Activated CD8-positive, alpha-beta memory T cell treated with anti-CD3 and anti-CD28 coated beads, Interleukin-2, amount 50 U/mL, for 48 hours (primary cell): ENCODE measurements at regions not wholly inside any gene's neighbourhood (a gene's known extent, or its start where the extent isn't known, plus 50 kb on each side); places are given as distances from the start of the nearest gene placed in this dataset.
"Not testable (repeated sequence)": the region's sequence is repeated elsewhere in the genome, so short reads cannot be mapped to it uniquely, and the experiment has no call there.

Experiments
- DNase-seq: peaks from one replicate; pipeline ENCODE4 v3.0.0-alpha.2; 2020

DNA sequence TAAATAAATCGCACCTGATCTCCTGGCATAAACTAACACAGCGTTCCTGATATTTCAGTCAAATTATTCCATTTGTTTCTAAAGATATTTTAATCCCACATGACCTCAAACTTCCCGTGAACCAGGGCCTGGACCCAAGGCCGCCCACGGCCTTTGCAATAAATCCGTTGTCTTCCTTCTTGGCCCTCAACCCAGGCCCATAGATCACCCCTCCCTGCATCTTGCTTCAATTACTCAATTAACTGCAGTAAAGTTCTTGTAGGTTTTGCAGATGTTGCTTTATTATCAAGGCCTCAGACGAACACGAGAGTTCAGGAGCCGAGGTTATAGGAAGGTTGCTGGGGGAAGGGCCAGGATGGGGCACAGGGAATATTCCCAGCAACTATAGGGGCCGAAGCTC is 249.4 kb downstream of the RAB11FIP2 start:
- no peak for DNase-seq

- no peak for DNase-seq
These were observed 245.1 kb downstream of the RAB11FIP2 start for GRCh38 chr10:117801691-117802090.

- no peak for DNase-seq
These were observed 242.2 kb downstream of the RAB11FIP2 start for GRCh38 chr10:117804470-117805011.

GRCh38 chr10:117805139-117805538 is 241.6 kb downstream of the RAB11FIP2 start:
- no peak for DNase-seq

GRCh38 chr10:117807441-117807840 is 239.3 kb downstream of the RAB11FIP2 start:
- DNase-seq, result no peak

- not testable (repeated sequence) for DNase-seq
These were observed 230.9 kb downstream of the RAB11FIP2 start for GRCh38 chr10:117815816-117816215.

DNA sequence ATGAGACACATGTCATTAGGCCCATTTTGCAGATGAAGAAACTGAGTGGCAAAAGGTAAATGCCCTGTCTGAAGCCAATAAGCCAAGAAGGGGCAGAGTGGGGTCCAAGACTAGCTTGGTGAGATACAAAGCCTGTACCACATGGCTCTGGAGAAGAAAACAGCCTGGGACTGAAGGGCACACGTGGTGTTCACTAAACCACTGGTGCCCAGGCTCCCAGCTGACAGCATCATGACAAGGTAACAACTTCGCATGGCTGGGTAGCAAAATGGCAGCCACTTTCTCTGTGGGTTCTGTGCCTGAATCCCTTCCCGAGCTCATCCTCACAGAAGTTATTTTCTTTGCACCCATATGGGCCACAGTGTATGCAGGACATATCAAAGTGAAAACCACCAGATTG is 229.6 kb downstream of the RAB11FIP2 start:
- DNase-seq, result no peak

DNA sequence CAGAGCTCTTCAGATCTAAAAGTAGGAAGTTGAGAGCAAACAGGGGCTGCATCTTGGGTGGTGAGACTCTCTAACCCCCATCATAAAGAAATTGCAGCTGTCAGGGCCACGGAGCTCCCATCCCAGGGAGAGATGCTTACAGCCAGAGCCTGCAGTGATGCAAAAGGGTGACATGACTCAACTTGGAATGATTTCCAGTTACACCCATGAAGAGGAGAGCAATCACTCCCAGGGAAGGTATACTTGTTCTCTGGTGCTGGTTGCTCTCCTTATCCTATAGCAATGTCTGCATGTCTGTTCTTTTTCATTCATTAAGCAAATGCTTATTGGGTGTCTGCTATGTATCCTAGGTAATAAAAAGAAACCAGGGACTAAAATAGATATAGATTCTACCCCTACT is 228.0 kb downstream of the RAB11FIP2 start:
- DNase-seq, result no peak

DNA sequence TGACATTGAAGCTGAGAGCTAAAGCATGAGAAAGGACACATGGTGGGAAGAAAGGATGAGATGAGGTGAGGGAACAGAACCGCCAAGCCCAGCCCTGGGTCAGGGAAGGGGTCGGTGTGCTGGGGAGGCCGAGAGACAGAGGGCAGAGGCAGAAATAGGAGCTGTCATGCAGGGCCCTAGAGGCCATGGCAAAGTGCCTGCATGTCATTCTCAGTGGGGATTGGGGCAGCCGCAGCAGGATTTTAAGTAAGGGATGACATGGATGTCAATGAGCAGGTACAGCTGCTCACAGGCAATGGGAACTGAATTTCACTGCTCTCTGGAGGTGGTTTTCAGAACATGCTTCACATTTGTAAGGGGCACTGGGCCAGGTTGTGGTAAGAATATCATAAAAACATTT is 227.4 kb downstream of the RAB11FIP2 start:
- no peak for DNase-seq

DNA sequence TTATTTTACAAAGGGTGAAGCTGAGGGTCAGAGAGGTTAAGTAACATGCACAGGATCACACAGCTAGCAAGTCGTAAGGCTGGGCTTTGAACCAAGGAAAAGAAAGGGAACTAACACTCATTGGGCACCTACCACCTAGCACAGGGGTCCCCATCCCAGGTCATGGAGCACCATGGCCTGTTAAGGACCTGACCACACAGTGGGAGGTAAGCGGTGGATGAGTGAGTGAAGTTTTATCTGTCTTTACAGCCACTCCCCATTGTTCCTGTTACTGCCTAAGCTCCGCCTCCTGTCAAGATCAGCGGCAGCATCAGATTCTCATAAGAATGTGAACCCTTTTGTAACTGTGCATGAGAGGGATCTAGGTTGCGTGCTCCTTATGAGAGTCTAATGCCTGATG is 222.8 kb downstream of the RAB11FIP2 start:
- no peak for DNase-seq

- DNase-seq, result no peak
These were observed 216.5 kb downstream of the RAB11FIP2 start for GRCh38 chr10:117830205-117830604.

DNA sequence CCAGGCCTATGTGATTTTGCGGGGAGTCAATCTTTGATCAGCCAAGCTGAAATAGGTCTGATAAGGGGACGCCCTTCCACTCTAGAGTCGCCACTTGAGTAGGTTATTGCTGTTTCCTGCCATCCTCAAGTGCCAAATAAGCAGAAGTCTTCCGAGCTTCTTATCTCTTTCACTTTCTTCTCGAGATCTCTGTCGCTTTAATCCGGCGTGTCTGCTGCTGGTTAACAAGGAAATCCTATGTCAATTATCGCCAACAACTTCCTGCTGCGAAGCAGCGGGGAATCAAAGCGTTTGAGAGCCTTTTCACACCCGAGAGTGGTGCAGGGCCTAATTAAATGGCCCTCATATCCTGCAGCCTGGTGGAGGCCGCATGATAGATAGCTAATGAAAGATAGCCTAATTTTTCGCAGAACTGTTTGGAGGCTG is 215.9 kb downstream of the RAB11FIP2 start:
- no peak for DNase-seq

DNA sequence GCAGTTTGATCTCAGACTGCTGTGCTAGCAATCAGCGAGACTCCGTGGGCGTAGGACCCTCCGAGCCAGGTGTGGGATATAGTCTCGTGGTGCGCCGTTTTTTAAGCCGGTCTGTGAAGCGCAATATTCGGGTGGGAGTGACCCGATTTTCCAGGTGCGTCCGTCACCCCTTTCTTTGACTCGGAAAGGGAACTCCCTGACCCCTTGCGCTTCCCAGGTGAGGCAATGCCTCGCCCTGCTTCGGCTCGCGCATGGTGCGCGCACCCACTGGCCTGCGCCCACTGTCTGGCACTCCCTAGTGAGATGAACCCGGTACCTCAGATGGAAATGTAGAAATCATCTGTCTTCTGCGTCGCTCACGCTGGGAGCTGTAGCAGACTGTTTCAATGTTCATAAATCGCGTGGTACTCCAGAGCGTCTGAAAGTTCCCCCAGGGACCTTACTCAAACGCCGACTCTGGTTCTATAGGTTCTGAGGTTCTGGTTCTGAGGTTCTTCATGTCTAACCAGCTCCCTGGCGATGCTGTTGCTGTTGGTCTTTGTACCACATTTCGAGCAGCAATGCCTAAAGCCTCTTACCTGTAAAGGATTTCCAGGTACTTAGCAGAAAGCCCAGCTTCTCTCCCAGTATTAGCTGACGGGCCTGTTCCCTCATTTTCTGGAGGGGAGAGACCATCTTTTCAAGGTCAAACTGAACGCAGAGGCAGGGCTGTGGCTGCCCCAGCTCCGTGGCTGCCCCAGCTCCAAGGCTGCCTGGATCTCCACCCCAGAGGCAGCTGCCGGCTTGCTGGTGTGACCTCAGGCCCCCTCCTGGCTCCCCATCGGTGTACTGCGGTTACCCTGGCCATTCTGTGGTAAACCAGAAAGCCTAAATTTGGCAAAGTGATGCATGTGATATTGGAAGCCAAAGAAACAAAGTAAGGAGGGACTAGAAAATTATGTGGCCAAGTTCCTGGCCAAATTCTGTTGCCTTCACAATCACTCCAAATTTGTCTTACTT is 207.9 kb downstream of the RAB11FIP2 start:
- DNase-seq, result not testable (repeated sequence)

DNA sequence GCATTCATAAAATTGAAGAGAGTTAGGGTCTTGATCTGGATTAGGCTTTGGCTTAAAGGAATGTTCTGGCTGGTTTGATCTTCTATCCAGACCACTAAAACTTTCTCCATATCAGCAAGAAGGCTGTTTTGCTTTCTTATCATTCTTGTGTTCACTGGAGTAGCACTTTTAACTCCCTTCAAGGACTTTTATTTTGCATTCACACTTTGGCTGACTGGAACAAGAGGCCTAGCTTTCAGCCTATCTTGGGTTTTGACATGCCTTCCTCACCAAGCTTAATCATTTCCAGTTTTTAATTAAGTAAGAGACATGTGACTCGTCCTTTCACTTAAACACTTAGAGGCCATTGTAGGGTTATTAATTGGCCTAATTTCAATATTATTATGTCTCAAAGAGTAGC is 190.3 kb downstream of the RAB11FIP2 start:
- DNase-seq, result not testable (repeated sequence)

DNA sequence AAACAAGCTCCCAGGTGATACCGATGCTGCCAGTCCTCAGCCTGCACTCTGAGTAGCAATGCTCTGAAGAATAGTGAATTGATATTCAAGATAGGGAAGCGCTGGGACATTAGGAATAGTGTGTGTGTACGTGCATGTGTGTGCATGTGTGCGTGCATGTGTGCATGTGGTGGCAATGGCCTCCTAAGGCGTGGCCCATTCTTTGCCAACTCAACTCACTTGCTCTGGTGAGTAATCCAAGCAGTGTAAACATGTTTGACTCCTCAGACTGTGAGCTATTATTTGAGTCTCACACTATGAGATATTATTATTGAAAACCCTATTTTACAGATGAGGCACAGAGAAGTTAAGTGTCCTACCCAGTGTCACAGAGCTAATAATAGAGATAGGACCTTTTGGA is 186.6 kb downstream of the RAB11FIP2 start:
- DNase-seq, result no peak

DNA sequence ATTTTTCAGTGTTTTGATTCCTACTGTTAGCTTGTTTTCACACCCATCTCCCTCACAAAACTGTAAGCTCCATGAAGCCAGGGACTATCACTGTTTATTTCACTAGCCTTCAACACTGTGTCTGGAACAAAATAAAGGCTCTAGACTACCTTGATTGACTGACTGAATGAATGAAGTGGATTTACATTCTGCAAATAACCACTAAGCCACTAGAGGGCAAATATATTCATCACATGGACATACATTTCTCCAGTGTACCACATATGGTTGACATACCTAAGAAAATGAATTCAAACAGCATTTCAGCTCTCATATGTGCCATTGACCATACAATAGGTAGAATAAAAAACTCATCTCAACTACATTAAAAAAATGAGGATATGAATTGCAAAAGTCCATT is 185.9 kb downstream of the RAB11FIP2 start:
- DNase-seq, result no peak

DNA sequence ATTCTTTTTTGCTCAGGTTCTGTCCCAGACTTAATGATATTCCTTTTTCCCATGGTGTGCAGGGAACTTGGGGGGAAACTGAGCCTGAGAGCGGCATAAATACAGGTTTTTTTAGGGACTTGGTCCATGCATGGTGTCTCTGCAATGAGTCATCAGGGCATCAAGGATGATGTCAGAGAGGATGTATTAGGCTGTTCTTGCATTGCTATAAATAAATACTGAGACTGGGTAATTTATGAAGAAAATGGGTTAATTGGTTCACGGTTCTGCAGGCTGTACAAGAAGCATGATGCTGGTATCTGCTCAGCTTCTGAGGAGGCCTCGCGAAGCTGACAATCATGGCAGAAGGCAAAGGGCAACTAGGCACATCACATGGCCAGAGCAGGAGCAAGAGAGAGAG is 185.4 kb downstream of the RAB11FIP2 start:
- no peak for DNase-seq

DNA sequence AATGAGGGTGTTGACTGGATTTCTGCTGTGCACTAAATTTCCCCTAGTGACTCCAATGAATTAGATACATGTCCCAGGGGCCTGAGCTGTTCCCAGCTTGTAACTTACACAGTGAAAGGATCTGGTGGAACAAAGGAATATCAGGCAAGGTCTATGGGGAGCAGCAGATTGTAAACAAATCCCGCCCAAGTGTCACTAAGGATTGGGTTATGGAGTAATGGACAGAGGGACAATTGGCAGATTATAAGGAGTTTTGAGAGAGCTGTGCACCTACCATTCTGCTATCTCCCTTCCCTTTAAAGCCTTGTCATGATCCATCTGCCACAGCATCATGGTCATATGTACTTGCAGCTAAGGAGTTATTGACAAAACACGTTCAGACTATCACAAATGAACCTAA is 183.0 kb downstream of the RAB11FIP2 start:
- DNase-seq, result no peak

GRCh38 chr10:117865945-117866344 is 180.8 kb downstream of the RAB11FIP2 start:
- DNase-seq, result no peak

DNA sequence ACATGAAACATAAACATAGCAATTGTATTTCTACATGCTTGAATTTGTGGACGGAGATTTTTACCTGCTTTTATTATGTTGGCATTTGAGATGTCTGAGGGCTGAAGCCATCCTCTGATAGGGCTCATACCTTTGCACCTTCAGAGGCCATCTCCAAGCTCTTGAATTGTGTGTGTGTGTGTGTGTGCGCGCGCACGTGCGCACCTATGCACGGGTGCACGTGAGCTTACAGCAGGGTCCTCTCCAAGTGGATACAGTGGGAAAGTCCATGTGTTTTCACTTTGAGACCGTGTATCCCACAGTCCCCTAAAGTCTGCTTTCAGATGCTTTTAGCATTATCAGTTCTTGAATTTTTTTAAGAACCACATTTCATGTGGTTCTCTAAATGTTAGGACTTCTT is 178.6 kb downstream of the RAB11FIP2 start:
- DNase-seq, result no peak

GRCh38 chr10:117875793-117876192 is 170.9 kb downstream of the RAB11FIP2 start:
- DNase-seq, result no peak

DNA sequence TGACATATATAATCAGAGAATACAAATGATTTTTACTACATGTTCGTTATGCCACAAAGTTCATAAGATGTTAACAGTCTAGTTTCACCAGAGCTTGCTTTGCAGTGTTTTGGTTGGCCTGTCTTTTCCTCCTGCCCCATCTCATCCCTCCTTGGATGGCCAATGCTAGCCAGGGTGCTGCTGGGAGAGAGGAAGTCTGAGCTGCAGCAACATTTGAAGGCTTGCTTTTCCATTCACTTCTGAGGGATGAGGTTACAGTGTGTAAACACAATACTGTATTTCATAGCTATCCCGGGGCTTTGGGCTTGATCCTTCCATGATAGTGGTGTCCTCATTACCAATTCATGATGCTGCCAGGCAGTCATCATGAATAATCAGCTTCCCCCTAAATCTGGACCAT is 170.5 kb downstream of the RAB11FIP2 start:
- DNase-seq, result no peak

DNA sequence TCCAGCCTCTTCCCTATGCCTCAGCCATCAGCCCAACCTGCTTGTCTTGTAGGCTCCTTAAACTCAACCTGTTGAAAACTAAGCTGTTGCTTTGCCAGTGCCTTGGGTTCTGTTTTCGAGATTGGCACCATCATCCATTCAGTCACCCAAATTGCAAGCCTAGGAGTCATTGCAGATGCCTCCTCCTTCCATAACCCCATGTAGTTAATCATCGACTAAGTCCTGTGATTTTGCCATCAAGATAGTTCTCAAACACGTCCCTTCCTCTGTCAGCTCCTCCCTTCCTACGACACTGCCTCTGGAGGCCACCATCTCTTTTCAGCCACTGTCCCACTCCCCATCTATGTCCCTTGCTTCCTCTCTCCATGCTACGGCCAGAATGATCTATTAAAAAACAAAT is 168.1 kb downstream of the RAB11FIP2 start:
- no peak for DNase-seq

GRCh38 chr10:117884093-117884492 is 162.6 kb downstream of the RAB11FIP2 start:
- DNase-seq, result no peak
